Left colon (tissue), 2 donors: ENCODE measurements at regions not wholly inside any gene's neighbourhood (a gene's known extent, or its start where the extent isn't known, plus 50 kb on each side); places are given as distances from the start of the nearest gene placed in this dataset.

Experiments used
- ATAC-seq: fragments of 200-7000 bp; cut with Tn5 transposase; one replicate; pipeline ENCODE4 v1.9.1; 2020; ENCODE audit warnings: mild to moderate bottlenecking, moderate library complexity
- DNase-seq, 2 donors: peaks; one replicate each; pipeline ENCODE4 v3.0.0-alpha.2; 2020
- intact Hi-C, 2 donors: fragments of 100-400 bp; cut with DNase I in 1 of 2; cut with micrococcal nuclease in 1 of 2; formaldehyde crosslinking; loops; one replicate each; pipeline versions ENCODE4 v1.11.2 to v1.14.0; 2022; cut with DNase I, micrococcal nuclease
- donor health status: DM: no; HTN: no; CAD: no.
- donor health status: DM: yes; HTN: yes; CAD: no.

GRCh38 chr11:95717314-95717713 lies 72.3 kb downstream of the FAM76B start:
- intact Hi-C loops: no loop called here
- DNase-seq (no peak), ATAC-seq (no peak)

GRCh38 chr11:95716266-95716665 lies 73.3 kb downstream of the FAM76B start:
- DNase-seq: no peak
- no peak for ATAC-seq
- intact Hi-C loops: no loop called here

- intact Hi-C loops: no loop called here
- DNase-seq: no peak
- ATAC-seq: peak; percentile 27
Measured at GRCh38 chr11:95715777-95716241, 73.8 kb downstream of the FAM76B start.

- peak; percentile 44 for ATAC-seq
- intact Hi-C loops: no loop called here
- DNase-seq: no peak
Measured at GRCh38 chr11:95714843-95715776, 74.5 kb downstream of the FAM76B start.

- intact Hi-C loops: no loop called here
- ATAC-seq: no peak
Measured at GRCh38 chr11:95713428-95713827, 76.2 kb downstream of the FAM76B start.

GRCh38 chr11:95711945-95712221 lies 77.7 kb downstream of the FAM76B start:
- intact Hi-C loops: no loop called here
- ATAC-seq (no peak), DNase-seq (no peak)

More at GRCh38 chr11:95713428-95713827, 76.2 kb downstream of the FAM76B start:
- no peak for DNase-seq

- DNase-seq (no peak), ATAC-seq (no peak)
- intact Hi-C loops: no loop called here
Measured at GRCh38 chr11:95711162-95711944, 78.2 kb downstream of the FAM76B start.

- ATAC-seq (no peak), DNase-seq (no peak)
- intact Hi-C loops: loop anchor here in 1 of 2 donors (10.0 kb wide), 1 partner anchor 554 kb away; no protein-coding TSS in a partner anchor
Measured at GRCh38 chr11:95708681-95709080, 80.9 kb downstream of the FAM76B start.

GRCh38 chr11:95706974-95707387 lies 82.6 kb downstream of the FAM76B start:
- intact Hi-C loops: loop anchor here (2.0 to 10.0 kb wide), 2 partner anchors 552 to 554 kb away; no protein-coding TSS in a partner anchor
- no peak for DNase-seq
- ATAC-seq: no peak

GRCh38 chr11:95705485-95706124 lies 84.0 kb downstream of the FAM76B start:
- intact Hi-C loops: loop anchor here (2.0 to 10.0 kb wide), 2 partner anchors 551 to 553 kb away; no protein-coding TSS in a partner anchor
- DNase-seq: peak; percentile 78 to 84

GRCh38 chr11:95704865-95705264 lies 84.7 kb downstream of the FAM76B start:
- ATAC-seq: peak; percentile 46
- intact Hi-C loops: loop anchor here in 1 of 2 donors (10.0 kb wide), 1 partner anchor 550 kb away; no protein-coding TSS in a partner anchor
- no peak for DNase-seq

More at GRCh38 chr11:95705485-95706124, 84.0 kb downstream of the FAM76B start:
- ATAC-seq: peak; percentile 99

- ATAC-seq: no peak
- DNase-seq: no peak
- intact Hi-C loops: loop anchor here in 1 of 2 donors (10.0 kb wide), 1 partner anchor 548 kb away; no protein-coding TSS in a partner anchor
Measured at GRCh38 chr11:95703049-95703448, 86.5 kb downstream of the FAM76B start.

GRCh38 chr11:95702526-95702925 lies 87.1 kb downstream of the FAM76B start:
- DNase-seq: no peak
- no peak for ATAC-seq
- intact Hi-C loops: loop anchor here in 1 of 2 donors (10.0 kb wide), 1 partner anchor 548 kb away; no protein-coding TSS in a partner anchor

GRCh38 chr11:95700471-95700817 lies 89.1 kb downstream of the FAM76B start:
- intact Hi-C loops: loop anchor here in 1 of 2 donors (10.0 kb wide), 1 partner anchor 546 kb away; no protein-coding TSS in a partner anchor
- no peak for DNase-seq
- no peak for ATAC-seq

GRCh38 chr11:95699631-95700470 lies 89.7 kb downstream of the FAM76B start:
- intact Hi-C loops: loop anchor here in 1 of 2 donors (10.0 kb wide), 1 partner anchor 545 kb away; no protein-coding TSS in a partner anchor
- DNase-seq (no peak), ATAC-seq (no peak)

GRCh38 chr11:95698676-95699557 lies 90.7 kb downstream of the FAM76B start:
- no peak for ATAC-seq

More at GRCh38 chr11:95698676-95699557, 90.7 kb downstream of the FAM76B start:
- DNase-seq: no peak
- intact Hi-C loops: no loop called here
